NT2/D1 (cell line): ENCODE measurements at regions not wholly inside any gene's neighbourhood (a gene's known extent, or its start where the extent isn't known, plus 50 kb on each side); places are given as distances from the start of the nearest gene placed in this dataset.

ENCODE experiments used
- YY1 ChIP-seq: IDR thresholded peaks from 2 replicates; pipeline ENCODE4 v1.6.1; 2011; ENCODE audit not compliant: insufficient read length, insufficient read depth
- ZNF274 ChIP-seq: IDR thresholded peaks from 2 replicates; pipeline ENCODE4 v1.6.1; 2011; ENCODE audit warnings: mild to moderate bottlenecking, low read depth, low read length

DNA sequence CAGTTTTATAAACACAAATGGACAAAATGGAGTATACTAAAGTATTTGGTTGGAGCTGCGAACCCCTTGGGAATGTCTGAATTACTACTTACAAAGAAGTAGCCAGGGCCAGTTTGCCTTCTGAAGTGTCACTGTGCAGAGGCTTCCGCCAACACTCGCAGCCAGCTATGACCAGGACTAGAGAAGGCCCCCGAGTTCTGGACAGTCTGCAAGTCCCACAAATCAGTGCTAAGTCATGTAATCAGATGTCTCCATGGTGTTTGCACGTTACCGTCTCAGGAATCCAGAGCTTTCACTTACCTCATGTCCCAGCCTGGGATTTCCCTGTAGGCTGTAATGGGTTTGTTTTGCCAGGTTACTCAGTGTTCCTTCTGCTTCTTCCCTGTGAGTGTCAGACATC, 106.6 kb upstream of the SPAG17 start:
- TF ChIP-seq YY1 (no peak), ZNF274 (no peak)
